BLaER1 treated with 17β-estradiol and CSF1 and Interleukin-3, amounts not matched to agents 10 nM and 100 nM (cell line): ENCODE measurements at regions not wholly inside any gene's neighbourhood (a gene's known extent, or its start where the extent isn't known, plus 50 kb on each side); places are given as distances from the start of the nearest gene placed in this dataset.
A peak's percentile ranks its signal among the peaks of the same experiment; 100 is the strongest.

Source experiments
- H3K27ac ChIP-seq, 11 experiments: shearing (Covaris generic); formaldehyde crosslinking; 2 replicates each; pipeline ENCODE4 v1.8.1; 2022
- H3K27me3 ChIP-seq, 11 experiments: shearing (Covaris generic); formaldehyde crosslinking; 2 replicates each; pipeline ENCODE4 v1.8.1; 2022
- H3K36me3 ChIP-seq, 11 experiments: shearing (Covaris generic); formaldehyde crosslinking; 2 replicates each; pipeline ENCODE4 v1.8.1; 2022
- H3K4me1 ChIP-seq, 10 experiments: shearing (Covaris generic); formaldehyde crosslinking; 2 replicates each; pipeline ENCODE4 v1.8.1; 2022
- H3K4me2 ChIP-seq, 11 experiments: shearing (Covaris generic); formaldehyde crosslinking; 2 replicates each; pipeline ENCODE4 v1.8.1; 2022
- H3K4me3 ChIP-seq, 10 experiments: shearing (Covaris generic); formaldehyde crosslinking; 2 replicates each; pipeline ENCODE4 v1.8.1; 2022
- H3K9ac ChIP-seq, 11 experiments: shearing (Covaris generic); formaldehyde crosslinking; 2 replicates each; pipeline ENCODE4 v1.8.1; 2022
- H3K9me3 ChIP-seq, 11 experiments: shearing (Covaris generic); formaldehyde crosslinking; replicated peaks in 1 of 11; 2 replicates each; pipeline ENCODE4 v1.8.1; 2022
- H4K20me1 ChIP-seq, 11 experiments: shearing (Covaris generic); formaldehyde crosslinking; 2 replicates each; pipeline ENCODE4 v1.8.1; 2022
- Cebpa-rat ChIP-seq, 11 experiments: shearing (Covaris generic); IDR thresholded peaks; 2 replicates each; pipeline ENCODE4 v1.8.1; 2022

DNA sequence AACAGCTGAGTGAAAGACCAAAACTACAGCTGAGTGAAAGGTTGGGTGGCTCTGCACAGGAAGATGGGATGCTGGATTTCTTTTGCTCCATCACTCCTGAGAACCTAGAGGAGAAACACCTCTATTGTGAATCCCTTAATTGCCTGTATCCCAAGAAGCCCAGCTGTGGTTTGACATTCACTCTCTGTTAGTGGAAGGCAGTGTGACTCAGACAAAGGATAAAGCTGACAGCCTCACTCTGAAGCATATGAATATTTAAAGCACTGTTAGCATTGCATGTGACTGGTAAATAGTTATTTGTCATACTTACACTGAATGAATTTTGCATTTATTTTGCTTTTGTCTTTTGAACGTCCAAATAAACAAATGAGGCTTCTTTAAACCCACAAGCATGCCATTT is 367.1 kb upstream of the RIOK2 start:
- Histone ChIP-seq H3K9ac (no peak overlapping the region), H3K4me2 (no peak overlapping the region), H3K4me3 (no peak overlapping the region), H3K27ac (no peak overlapping the region), H3K36me3 (no peaks in the 10 kb centered on the region), H4K20me1 (no peaks in the 10 kb centered on the region), H3K4me1 (peaks cover 0 to 21% (median 8%) of the 10 kb centered on the region in 10 experiments; a peak in 14 of 20 replicates), H3K9me3 (peaks cover 0 to 6% (median 0%) of the 10 kb centered on the region in 11 experiments; a peak in 2 of 22 replicates), H3K27me3 (no peaks in the 10 kb centered on the region)
- TF ChIP-seq Cebpa-rat (IDR thresholded peaks at IDR 0.05): no peak

DNA sequence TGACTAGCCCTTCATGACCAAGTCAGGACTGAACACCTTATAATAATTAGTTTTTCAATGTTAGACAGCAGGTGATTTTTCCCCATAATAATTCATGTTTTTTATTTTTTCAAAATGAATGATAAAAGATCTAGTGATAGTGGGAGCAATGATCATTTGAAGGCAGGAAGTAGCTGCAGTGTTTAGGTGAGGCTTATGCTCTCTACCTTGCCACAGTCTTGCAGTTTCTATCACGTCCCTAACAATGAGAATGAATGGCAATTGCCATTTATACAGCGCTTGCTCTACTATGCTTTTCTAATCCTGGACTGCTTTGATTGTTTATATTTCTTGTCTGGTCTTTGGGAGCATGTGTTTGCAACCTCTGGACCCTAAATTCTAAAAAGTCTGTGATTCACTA is 367.8 kb upstream of the RIOK2 start:
- Histone ChIP-seq H3K27ac (no peak overlapping the region), H3K27me3 (no peaks in the 10 kb centered on the region), H3K9me3 (peaks cover 0 to 6% (median 0%) of the 10 kb centered on the region in 11 experiments; a peak in 2 of 22 replicates), H3K36me3 (no peaks in the 10 kb centered on the region), H3K4me2 (no peak overlapping the region), H3K9ac (no peak overlapping the region), H3K4me3 (no peak overlapping the region), H4K20me1 (no peaks in the 10 kb centered on the region), H3K4me1 (peaks cover 0 to 20% (median 8%) of the 10 kb centered on the region in 10 experiments; a peak in 14 of 20 replicates)
- TF ChIP-seq Cebpa-rat (IDR thresholded peaks at IDR 0.05): no peak

DNA sequence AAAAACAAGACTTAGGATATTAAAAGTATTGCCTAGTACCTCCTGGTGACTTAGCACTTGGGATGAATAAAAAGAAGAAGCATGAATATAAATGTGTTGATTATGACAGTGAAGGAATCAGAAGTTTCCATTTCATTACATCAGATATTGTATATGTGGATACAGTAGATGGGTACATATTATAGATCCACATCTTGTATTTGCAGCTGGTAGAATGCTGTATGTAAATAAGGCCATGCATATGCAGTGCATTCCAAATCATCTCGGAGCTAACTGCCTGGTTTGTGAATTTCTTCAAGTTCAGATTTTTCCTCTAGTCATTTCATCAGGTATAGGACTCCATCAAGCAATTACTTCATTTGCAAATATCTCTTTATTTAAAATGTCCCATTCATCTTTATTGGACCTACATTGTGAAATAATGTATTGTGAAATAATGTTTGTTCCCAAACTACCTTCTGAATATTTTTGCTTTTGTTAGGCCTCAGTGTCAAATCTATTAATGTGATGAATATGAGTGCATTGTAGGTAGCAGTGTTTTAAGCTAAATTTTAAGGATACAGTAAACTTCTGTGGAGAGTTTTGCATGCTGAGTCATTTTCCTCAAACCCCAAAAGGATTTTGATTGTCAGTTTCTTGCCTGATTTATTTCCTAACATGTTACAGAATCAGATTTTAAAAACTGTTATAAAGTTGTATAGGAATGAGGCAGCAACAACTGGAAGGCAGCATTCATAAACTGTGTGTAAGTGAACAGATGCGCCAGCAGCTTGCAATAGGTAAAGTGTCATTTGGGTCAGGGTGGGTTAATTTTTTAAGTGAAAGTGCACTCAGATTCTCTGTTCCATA is 370.8 kb upstream of the RIOK2 start:
- Histone ChIP-seq H3K27ac (no peak overlapping the region), H3K9ac (no peak overlapping the region), H3K9me3 (no peaks in the 10 kb centered on the region), H3K36me3 (no peaks in the 10 kb centered on the region), H4K20me1 (no peaks in the 10 kb centered on the region), H3K27me3 (no peaks in the 10 kb centered on the region), H3K4me1 (peaks cover 0 to 2% (median 0%) of the 10 kb centered on the region in 10 experiments; a peak in 4 of 20 replicates), H3K4me3 (no peak overlapping the region), H3K4me2 (no peak overlapping the region)
- 0 out of 22 replicates have a peak, but pooled peaks of 1 of the 11 experiments have one; percentile 27 for TF ChIP-seq Cebpa-rat (IDR thresholded peaks at IDR 0.05)

DNA sequence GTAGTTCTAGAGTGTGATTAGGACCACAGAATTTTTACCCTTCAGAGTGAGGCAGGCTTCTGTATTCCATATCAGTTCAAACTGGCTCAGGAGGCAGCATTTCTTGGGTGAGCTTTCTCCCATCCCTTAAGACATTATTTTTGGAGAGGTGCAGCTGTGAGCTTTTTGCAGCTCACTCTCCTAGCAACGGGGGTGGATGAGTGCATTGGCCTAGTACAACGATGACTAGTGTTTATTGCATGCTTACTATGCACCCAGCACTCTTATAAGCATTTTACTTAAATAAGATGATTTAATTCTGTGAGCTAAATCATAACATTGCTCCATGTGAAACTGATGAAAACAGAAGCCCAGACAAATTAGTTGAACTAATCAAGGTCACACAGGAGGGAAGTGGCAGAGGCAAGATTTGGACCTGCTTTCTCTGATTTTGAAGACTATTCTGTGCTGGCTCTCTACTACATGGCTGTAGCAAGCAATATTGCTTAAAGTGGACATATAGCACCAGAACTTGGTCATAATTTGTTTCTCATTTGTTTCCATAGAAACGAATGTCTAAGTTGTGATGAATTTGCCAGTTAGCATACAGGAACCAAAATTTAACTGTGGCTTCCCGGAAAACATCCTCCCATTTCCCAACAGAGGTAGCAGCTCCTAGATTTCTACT is 372.1 kb upstream of the RIOK2 start:
- H3K9me3 ChIP-seq: no peaks in the 10 kb centered on the region
- no peak overlapping the region for H3K4me2 ChIP-seq
- H3K27ac ChIP-seq: no peak overlapping the region
- H3K36me3 ChIP-seq: no peaks in the 10 kb centered on the region
- H3K27me3 ChIP-seq: no peaks in the 10 kb centered on the region
- H3K4me3 ChIP-seq: no peak overlapping the region
- no peaks in the 10 kb centered on the region for H3K4me1 ChIP-seq
- no peak for TF ChIP-seq Cebpa-rat (IDR thresholded peaks at IDR 0.05)
- no peak overlapping the region for H3K9ac ChIP-seq
- no peaks in the 10 kb centered on the region for H4K20me1 ChIP-seq

DNA sequence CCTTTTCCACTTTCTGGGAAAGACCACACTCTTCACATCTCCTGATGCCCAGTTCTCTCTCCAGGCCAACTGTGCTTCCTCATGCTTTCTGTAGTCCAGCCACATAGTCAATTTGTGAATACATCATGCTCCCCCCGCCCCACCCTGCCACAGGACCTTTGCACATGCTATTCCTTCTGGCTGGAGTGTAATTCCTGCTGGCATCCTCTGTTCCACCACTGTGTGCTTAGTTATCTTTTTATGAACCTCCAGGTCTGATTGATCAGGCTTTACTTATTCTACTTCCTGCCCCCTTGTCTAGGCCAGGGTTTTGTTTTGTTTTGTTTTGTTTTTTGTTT is 372.6 kb upstream of the RIOK2 start:
- Histone ChIP-seq H3K4me3 (no peak overlapping the region), H3K27ac (no peak overlapping the region), H3K36me3 (no peaks in the 10 kb centered on the region), H3K9me3 (no peaks in the 10 kb centered on the region), H4K20me1 (no peaks in the 10 kb centered on the region), H3K4me1 (no peaks in the 10 kb centered on the region), H3K4me2 (no peak overlapping the region), H3K9ac (no peak overlapping the region), H3K27me3 (no peaks in the 10 kb centered on the region)
- no peak for TF ChIP-seq Cebpa-rat (IDR thresholded peaks at IDR 0.05)

DNA sequence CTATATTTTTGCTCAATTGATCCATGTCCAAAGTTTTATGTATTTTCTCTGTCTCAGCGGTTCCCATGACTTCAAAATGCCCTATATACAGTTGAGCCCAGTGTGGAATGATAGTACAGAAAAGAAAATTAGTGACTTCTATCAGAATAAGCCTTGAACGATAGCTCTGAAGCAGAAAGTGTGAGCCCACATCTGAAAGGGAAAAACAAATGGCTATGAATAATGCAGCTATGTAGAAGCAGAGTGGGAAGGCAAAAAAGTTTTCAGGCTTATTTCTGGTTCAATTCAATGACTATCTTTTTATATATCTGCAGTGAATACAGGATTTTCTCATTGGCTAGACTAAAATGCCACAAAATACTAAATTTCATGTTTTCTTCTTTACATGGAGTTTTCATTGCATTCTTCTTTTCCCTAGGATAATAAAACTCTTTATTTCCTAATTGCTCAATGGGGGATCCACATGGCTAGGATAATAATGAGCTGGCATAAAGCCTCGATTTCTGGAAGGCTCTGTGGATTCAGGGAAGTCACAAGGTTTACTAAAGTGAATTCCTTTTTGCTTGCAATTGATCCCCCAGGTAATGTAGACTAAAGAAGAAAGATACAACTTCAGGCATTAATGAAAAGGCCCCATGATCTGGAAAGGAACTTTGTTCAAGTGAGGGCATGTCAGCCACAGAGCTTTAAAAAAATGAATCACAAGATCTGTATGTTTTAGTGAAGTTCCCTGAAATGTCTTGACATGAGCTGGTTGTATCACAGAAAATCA is 377.0 kb upstream of the RIOK2 start:
- Histone ChIP-seq H3K9ac (no peak overlapping the region), H3K27ac (no peak overlapping the region), H4K20me1 (no peaks in the 10 kb centered on the region), H3K4me3 (no peak overlapping the region), H3K4me1 (no peaks in the 10 kb centered on the region), H3K9me3 (no peaks in the 10 kb centered on the region), H3K36me3 (no peaks in the 10 kb centered on the region), H3K27me3 (no peaks in the 10 kb centered on the region), H3K4me2 (no peak overlapping the region)
- no peak for TF ChIP-seq Cebpa-rat (IDR thresholded peaks at IDR 0.05)

DNA sequence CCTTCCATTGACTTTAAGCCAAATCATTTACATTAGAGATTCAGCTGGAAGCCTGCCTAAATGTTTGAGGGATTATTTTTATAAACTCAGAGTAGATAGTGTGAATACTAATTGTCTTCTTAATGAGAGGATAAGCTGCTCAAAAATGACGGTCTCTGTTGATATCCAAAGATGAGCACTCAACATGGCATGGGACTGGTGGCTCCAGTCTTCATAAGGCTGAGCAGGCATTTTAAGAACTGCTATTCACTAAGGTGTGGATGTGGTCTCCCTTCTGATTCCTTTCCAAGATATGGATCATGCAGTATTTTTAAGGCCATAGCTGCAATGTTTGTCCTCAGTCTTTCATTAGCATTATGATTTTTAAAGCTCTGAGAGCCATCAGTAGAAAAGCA is 377.5 kb upstream of the RIOK2 start:
- Histone ChIP-seq H3K4me1 (no peaks in the 10 kb centered on the region), H3K4me2 (no peak overlapping the region), H3K9me3 (no peaks in the 10 kb centered on the region), H3K36me3 (no peaks in the 10 kb centered on the region), H3K4me3 (no peak overlapping the region), H3K27me3 (no peaks in the 10 kb centered on the region), H4K20me1 (no peaks in the 10 kb centered on the region), H3K27ac (no peak overlapping the region), H3K9ac (no peak overlapping the region)
- no peak for TF ChIP-seq Cebpa-rat (IDR thresholded peaks at IDR 0.05)

DNA sequence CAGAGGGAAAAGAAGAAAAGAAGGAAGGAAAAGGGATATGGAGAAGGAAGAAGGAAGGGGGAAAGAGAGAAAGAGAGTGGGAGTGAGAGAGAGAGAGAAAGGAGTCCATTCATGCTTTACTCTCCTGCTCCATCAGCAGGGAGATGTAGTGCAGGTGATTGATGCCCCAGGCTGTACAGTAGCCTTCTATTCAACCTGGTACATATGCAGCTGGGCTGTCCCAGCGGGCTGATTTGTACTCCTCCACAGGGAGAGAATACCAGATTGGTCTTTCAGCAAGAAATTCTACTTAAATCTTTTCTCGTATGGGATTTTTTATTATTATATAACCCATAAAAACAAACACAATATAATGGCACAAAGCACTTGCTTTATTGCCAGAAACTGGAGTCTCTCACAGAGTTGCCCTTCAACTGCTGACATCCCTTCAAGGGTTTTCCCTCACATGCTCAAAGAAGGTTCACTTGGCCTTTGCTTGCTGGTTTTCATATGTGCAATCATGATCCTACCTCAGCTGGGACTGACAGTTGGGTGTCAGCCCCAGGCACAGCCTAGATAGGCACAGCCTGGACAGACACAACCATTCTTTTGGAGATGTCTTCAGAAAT is 380.1 kb upstream of the RIOK2 start:
- Histone ChIP-seq H3K27me3 (no peaks in the 10 kb centered on the region), H3K4me2 (no peak overlapping the region), H3K9me3 (peaks cover 6 to 19% (median 14%) of the 10 kb centered on the region in 11 experiments; a peak in 20 of 22 replicates), H4K20me1 (no peaks in the 10 kb centered on the region), H3K27ac (no peak overlapping the region), H3K36me3 (no peaks in the 10 kb centered on the region), H3K4me1 (no peaks in the 10 kb centered on the region), H3K4me3 (no peak overlapping the region), H3K9ac (no peak overlapping the region)
- TF ChIP-seq Cebpa-rat (IDR thresholded peaks at IDR 0.05): no peak

DNA sequence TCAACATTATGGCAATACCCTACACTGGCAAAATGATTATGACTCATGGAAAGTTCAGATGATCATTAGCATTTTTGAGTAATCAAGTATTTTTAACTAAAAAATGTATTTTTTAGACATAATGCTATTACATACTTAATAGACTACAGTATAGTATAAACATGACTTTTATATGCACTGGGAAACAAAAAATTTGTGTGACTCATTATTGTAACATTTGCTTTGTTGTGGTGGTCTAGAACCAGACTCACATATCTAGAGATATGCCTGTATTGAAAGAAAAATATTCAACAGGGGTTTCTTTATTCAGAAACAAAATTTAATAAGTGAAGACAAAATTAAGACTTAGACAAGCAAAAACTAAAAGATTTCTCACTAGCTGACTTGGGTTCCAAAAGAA is 385.3 kb upstream of the RIOK2 start:
- no peaks in the 10 kb centered on the region for H3K4me1 ChIP-seq
- no peaks in the 10 kb centered on the region for H3K27me3 ChIP-seq
- no peak overlapping the region for H3K9ac ChIP-seq
- H4K20me1 ChIP-seq: no peaks in the 10 kb centered on the region
- no peak overlapping the region for H3K27ac ChIP-seq
- H3K4me3 ChIP-seq: no peak overlapping the region
- peaks cover 31 to 52% (median 41%) of the 10 kb centered on the region in 11 experiments for H3K9me3 ChIP-seq
- H3K36me3 ChIP-seq: no peaks in the 10 kb centered on the region
- TF ChIP-seq Cebpa-rat (IDR thresholded peaks at IDR 0.05): no peak
- no peak overlapping the region for H3K4me2 ChIP-seq
